A673 (cell line): ENCODE measurements at regions not wholly inside any gene's neighbourhood (a gene's known extent, or its start where the extent isn't known, plus 50 kb on each side); places are given as distances from the start of the nearest gene placed in this dataset.
A peak's percentile ranks its signal among the peaks of the same experiment; 100 is the strongest.

Experiments
- BruUV-seq: library from RNA; stranded (reverse); fragments of 400-500 nt; replicated peaks from 2 replicates; lab custom pipeline; 2021; lab: Mats Ljungman, UMichigan
- CTCF ChIA-PET: fragments of 300-600 bp; sonication (Branson Sonifier 250); formaldehyde crosslinking; loops from one replicate; lab custom pipeline; 2022; ENCODE audit warnings: antibody characterized with exemption; lab: Charles Lee
- POLR2A ChIA-PET: fragments of 300-600 bp; sonication (Branson Sonifier 250); formaldehyde crosslinking; loops from one replicate; lab custom pipeline; 2022; ENCODE audit warnings: antibody characterized with exemption; ENCODE audit not compliant: low non-redundant PET; lab: Charles Lee
- DNase-seq: peaks from one replicate; pipeline ENCODE4 v3.0.0-alpha.2; 2015; ENCODE audit warnings: low spot score
- H3K27ac ChIP-seq: fragments of 200-600 bp; sonication (generic); 2 replicates; pipeline ENCODE4 v1.5.1; 2016; ENCODE audit warnings: mixed run types, low read depth, mild to moderate bottlenecking, mixed read lengths, antibody characterized with exemption, low read length; ENCODE audit not compliant: poor library complexity, severe bottlenecking
- H3K27me3 ChIP-seq: fragments of 200-600 bp; sonication (generic); replicated peaks from 2 replicates; pipeline ENCODE4 v1.6.1; 2017; ENCODE audit warnings: mixed run types, low read depth, mild to moderate bottlenecking, mixed read lengths, antibody characterized with exemption, low read length; ENCODE audit not compliant: insufficient read depth, poor library complexity
- H3K36me3 ChIP-seq: fragments of 200-600 bp; sonication (generic); 2 replicates; pipeline ENCODE4 v1.6.1; 2016; ENCODE audit warnings: mixed run types, mild to moderate bottlenecking, mixed read lengths, antibody characterized with exemption, low read length; ENCODE audit not compliant: insufficient read depth, poor library complexity, severe bottlenecking
- H3K4me1 ChIP-seq: fragments of 200-600 bp; sonication (generic); 2 replicates; pipeline ENCODE4 v1.6.1; 2017; ENCODE audit warnings: mixed run types, mild to moderate bottlenecking, mixed read lengths, antibody characterized with exemption, low read length; ENCODE audit not compliant: insufficient read depth, poor library complexity, severe bottlenecking
- H3K4me3 ChIP-seq: fragments of 200-600 bp; sonication (generic); 2 replicates; pipeline ENCODE4 v1.5.1; 2016; ENCODE audit warnings: low read depth, mixed run types, mild to moderate bottlenecking, mixed read lengths, low read length; ENCODE audit not compliant: poor library complexity, severe bottlenecking
- H3K9me3 ChIP-seq: fragments of 200-600 bp; sonication (generic); 2 replicates; pipeline ENCODE4 v1.6.1; 2016; ENCODE audit warnings: mixed run types, low read depth, mild to moderate bottlenecking, mixed read lengths, antibody characterized with exemption, low read length; ENCODE audit not compliant: poor library complexity, severe bottlenecking
- EZH2 ChIP-seq: fragments of 200-600 bp; sonication (generic); IDR thresholded peaks from 2 replicates; pipeline ENCODE4 v1.6.1; 2017; ENCODE audit warnings: borderline replicate concordance, low read depth, mild to moderate bottlenecking, mixed read lengths, antibody characterized with exemption, low read length; ENCODE audit not compliant: poor library complexity, severe bottlenecking
- intact Hi-C: fragments of 100-400 bp; cut with micrococcal nuclease; formaldehyde crosslinking; loops from one replicate; pipeline ENCODE4 v1.10.0; 2022; ENCODE audit not compliant: unreplicated experiment
- TF ChIP-seq, protein P1 (sequence below): fragments of 300-800, 200-600 bp; sonication (generic); conservative IDR thresholded peaks from 2 replicates; pipeline ENCODE4 v1.5.1; 2017; ENCODE audit warnings: low read depth, mild to moderate bottlenecking, antibody characterized with exemption, low read length, moderate library complexity, mixed read lengths

DNA sequence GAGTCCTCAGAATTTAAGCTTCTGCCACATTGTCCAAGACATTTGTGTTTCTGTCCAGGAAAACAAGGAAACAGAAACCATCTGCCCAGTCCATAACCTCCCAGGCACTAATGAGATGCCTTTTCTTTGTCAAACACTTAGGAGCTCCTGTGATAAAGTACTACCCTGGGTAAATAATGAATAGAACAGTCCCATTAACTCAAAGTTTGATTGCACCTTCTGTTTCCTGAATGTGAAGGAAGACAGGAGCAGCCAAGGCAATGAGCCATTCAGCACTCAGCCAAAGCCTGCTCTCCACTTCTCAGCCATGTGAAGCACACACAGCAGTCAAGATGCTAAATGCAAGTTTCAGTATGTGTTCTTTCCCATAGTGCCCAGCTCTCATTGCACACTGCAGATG is 199.8 kb downstream of the SEC16B start:
- ChIA-PET CTCF (no interaction called here), POLR2A (no interaction called here)
- no peak for DNase-seq
- Histone ChIP-seq H3K27me3 (no peaks in the 10 kb centered on the region), H3K9me3 (peaks cover 19% of the 10 kb centered on the region), H3K4me1 (no peaks in the 10 kb centered on the region), H3K4me3 (no peak overlapping the region), H3K36me3 (no peaks in the 10 kb centered on the region), H3K27ac (no peak overlapping the region)
- no TSS peak for BruUV-seq
- intact Hi-C loops: no loop called here
- TF ChIP-seq EZH2: no peak
- TF ChIP-seq, protein P1, sequence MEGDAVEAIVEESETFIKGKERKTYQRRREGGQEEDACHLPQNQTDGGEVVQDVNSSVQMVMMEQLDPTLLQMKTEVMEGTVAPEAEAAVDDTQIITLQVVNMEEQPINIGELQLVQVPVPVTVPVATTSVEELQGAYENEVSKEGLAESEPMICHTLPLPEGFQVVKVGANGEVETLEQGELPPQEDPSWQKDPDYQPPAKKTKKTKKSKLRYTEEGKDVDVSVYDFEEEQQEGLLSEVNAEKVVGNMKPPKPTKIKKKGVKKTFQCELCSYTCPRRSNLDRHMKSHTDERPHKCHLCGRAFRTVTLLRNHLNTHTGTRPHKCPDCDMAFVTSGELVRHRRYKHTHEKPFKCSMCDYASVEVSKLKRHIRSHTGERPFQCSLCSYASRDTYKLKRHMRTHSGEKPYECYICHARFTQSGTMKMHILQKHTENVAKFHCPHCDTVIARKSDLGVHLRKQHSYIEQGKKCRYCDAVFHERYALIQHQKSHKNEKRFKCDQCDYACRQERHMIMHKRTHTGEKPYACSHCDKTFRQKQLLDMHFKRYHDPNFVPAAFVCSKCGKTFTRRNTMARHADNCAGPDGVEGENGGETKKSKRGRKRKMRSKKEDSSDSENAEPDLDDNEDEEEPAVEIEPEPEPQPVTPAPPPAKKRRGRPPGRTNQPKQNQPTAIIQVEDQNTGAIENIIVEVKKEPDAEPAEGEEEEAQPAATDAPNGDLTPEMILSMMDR: no peak

DNA sequence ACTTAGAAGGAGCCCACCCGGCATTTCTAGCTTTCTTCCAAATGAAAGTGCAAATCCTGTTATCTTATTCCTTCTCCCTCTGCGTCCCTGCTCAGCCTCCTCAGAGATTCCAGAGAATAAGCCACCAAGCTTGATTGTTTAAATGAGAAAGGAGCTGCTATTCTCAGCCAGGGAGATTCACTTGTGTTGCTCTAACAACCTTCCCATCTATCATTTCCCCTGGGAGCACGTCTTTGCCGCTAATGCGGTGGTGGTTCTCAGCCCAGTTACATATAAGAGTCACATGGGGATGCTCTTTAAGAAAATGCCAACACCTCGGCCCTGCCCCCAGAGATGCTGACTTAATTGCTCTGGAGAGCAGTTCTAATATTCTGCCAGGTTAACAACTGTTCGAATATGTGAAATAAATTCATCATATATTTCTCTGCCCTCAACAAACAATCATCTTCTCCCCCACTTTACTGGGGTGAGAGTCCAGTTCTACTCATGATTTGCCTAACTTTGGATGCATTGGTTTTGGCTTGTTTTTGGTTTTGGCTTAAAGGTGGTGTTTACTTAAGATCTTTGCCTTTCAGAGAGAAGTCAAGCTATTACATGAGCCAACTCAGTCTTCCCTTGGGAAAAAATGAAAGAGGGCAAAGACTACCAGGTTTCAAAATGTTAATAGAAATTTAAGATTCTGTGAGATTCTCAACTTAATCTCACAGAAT is 213.9 kb downstream of the SEC16B start:
- DNase-seq: no peak
- ChIA-PET CTCF (no interaction called here), POLR2A (no interaction called here)
- Histone ChIP-seq H3K27ac (no peak overlapping the region), H3K4me3 (no peak overlapping the region), H3K27me3 (no peaks in the 10 kb centered on the region), H3K9me3 (no peaks in the 10 kb centered on the region), H3K4me1 (peaks cover 31% of the 10 kb centered on the region), H3K36me3 (no peaks in the 10 kb centered on the region)
- intact Hi-C loops: no loop called here
- TF ChIP-seq, protein P1: no peak
- no peak for TF ChIP-seq EZH2
- no TSS peak for BruUV-seq

DNA sequence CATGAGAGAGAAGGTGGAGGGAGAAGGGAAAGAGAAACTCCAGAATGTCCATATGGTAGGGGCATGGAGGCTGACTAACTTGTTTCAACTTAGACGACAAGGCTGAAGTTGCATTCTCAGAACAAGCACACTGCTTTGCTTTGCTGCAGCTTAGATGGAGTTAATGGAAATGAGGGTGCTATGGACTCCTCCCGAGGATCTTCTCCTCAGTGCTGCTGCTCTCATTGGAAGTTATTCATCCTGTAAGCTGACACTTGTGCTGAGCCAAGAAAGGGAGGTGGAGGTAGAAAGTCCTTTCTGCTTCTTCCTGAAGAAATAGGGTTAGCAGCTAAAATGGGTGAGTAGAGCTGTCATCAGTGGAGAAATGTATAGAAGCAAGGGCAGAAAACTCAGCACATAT is 215.3 kb downstream of the SEC16B start:
- BruUV-seq: no TSS peak
- intact Hi-C loops: no loop called here
- POLR2A ChIA-PET: no interaction called here
- CTCF ChIA-PET: no interaction called here
- no peak for DNase-seq
- Histone ChIP-seq H3K4me1 (peaks cover 31% of the 10 kb centered on the region), H3K27me3 (no peaks in the 10 kb centered on the region), H3K4me3 (no peak overlapping the region), H3K9me3 (no peaks in the 10 kb centered on the region), H3K27ac (peak overlapping the region; percentile 12), H3K36me3 (no peaks in the 10 kb centered on the region)
- TF ChIP-seq, protein P1: no peak
- no peak for TF ChIP-seq EZH2
